HepG2 (cell line): ENCODE measurements at regions not wholly inside any gene's neighbourhood (a gene's known extent, or its start where the extent isn't known, plus 50 kb on each side); places are given as distances from the start of the nearest gene placed in this dataset.
A peak's percentile ranks its signal among the peaks of the same experiment; 100 is the strongest.

Source experiments
- ATAC-seq: fragments of 200-7000 bp; cut with Tn5 transposase; 3 replicates; pipeline ENCODE4 v1.9.1; 2020; ENCODE audit warnings: mild to moderate bottlenecking, moderate library complexity
- BruUV-seq: library from RNA; stranded (reverse); fragments of 400-500 nt; replicated peaks from 2 replicates; lab custom pipeline; 2021; lab: Mats Ljungman, UMichigan
- CTCF ChIA-PET: fragments of 300-600 bp; formaldehyde crosslinking; extraction: SDS; loops from one replicate; lab custom pipeline; 2021; ENCODE audit warnings: low total read pairs, inconsistent platforms, low intra/inter-chr PET ratio; lab: Yijun Ruan, JAX
- POLR2A ChIA-PET: fragments of 350-600 bp; sonication (Branson Sonifier 250); formaldehyde crosslinking; loops from one replicate; lab custom pipeline; 2020; ENCODE audit warnings: antibody characterized with exemption, inconsistent platforms; lab: Yijun Ruan, JAX
- DNase-seq: peaks from one replicate; pipeline ENCODE4 v3.0.0-alpha.2; 2015; ENCODE audit warnings: low spot score
- FAIRE-seq: peaks from 3 replicates; lab custom pipeline; 2011; peaks lifted over from hg19 to GRCh38; lab: Jason Lieb, UNC
- H2AFZ ChIP-seq: one replicate; pipeline ENCODE4 v1.6.1; 2011; ENCODE audit warnings: low read length, inconsistent platforms
- H3K27ac ChIP-seq: fragments of 300-600 bp; 3 replicates; pipeline ENCODE4 v1.8.0; 2011; ENCODE audit warnings: mixed run types, mild to moderate bottlenecking, mixed read lengths, low read length, inconsistent platforms; ENCODE audit not compliant: insufficient read depth; ENCODE audit errors: extremely low read length
- H3K27me3 ChIP-seq, 2 experiments: fragments of 200-600 bp in 1 of 2; 2 replicates in 1 of 2; 3 replicates in 1 of 2; pipeline versions ENCODE4 v1.6.0 to v1.8.0; 2011; ENCODE audit warnings: low read length in 2 of 2, mild to moderate bottlenecking in 2 of 2, moderate library complexity in 2 of 2, inconsistent platforms in 1 of 2; ENCODE audit not compliant: insufficient read depth in 2 of 2, control insufficient read depth in 1 of 2
- H3K36me3 ChIP-seq, 2 experiments: fragments of 200-600 bp in 1 of 2; replicated peaks in 1 of 2; 2 replicates in 1 of 2; 3 replicates in 1 of 2; pipeline versions ENCODE4 v1.5.1 to v1.8.0; 2011; ENCODE audit warnings: low read length in 2 of 2, inconsistent platforms in 1 of 2; ENCODE audit not compliant: insufficient read depth in 2 of 2, control insufficient read depth in 1 of 2
- H3K4me1 ChIP-seq: 2 replicates; pipeline ENCODE4 v1.5.1; 2012; ENCODE audit warnings: low read length, inconsistent platforms; ENCODE audit not compliant: insufficient read depth
- H3K4me2 ChIP-seq: 2 replicates; pipeline ENCODE4 v1.6.0; 2011; ENCODE audit warnings: low read depth, low read length, inconsistent platforms
- H3K4me3 ChIP-seq, 3 experiments: fragments of 200-600 bp in 1 of 3; sonication (generic), shearing (Covaris generic) in 1 of 3; replicated peaks in 1 of 3; 2 replicates each; pipeline ENCODE4 v1.5.1; 2011 to 2016; ENCODE audit warnings: low read length in 3 of 3, inconsistent platforms in 2 of 3, low read depth in 2 of 3, mild to moderate bottlenecking in 2 of 3, control low read depth in 1 of 3, mixed read lengths in 1 of 3; ENCODE audit not compliant: insufficient read depth in 1 of 3
- H3K79me2 ChIP-seq: one replicate; pipeline ENCODE4 v1.6.1; 2011; ENCODE audit warnings: low read length, inconsistent platforms; ENCODE audit not compliant: insufficient read depth
- H3K9ac ChIP-seq: 2 replicates; pipeline ENCODE4 v1.6.0; 2011; ENCODE audit warnings: mild to moderate bottlenecking, low read depth, low read length, inconsistent platforms; ENCODE audit not compliant: insufficient read depth
- H3K9me3 ChIP-seq: 2 replicates; pipeline ENCODE4 v1.5.1; 2012; ENCODE audit warnings: mild to moderate bottlenecking, low read length
- H4K20me1 ChIP-seq: 2 replicates; pipeline ENCODE4 v1.6.0; 2011; ENCODE audit warnings: inconsistent platforms, mild to moderate bottlenecking, low read length, moderate library complexity; ENCODE audit not compliant: insufficient read depth
- ARNT ChIP-seq: fragments of 450-650 bp; IDR thresholded peaks from 2 replicates; pipeline ENCODE4 v1.6.1; 2017
- CERS6 ChIP-seq: sonication (generic); formaldehyde crosslinking; IDR thresholded peaks from 2 replicates; pipeline ENCODE4 v1.5.0; 2020; ENCODE audit warnings: missing genetic modification reagents
- DR1 ChIP-seq: sonication (generic); formaldehyde crosslinking; IDR thresholded peaks from 2 replicates; pipeline ENCODE4 v1.8.0; 2021; ENCODE audit warnings: mild to moderate bottlenecking, missing genetic modification reagents, inconsistent platforms
- ESRRA ChIP-seq: sonication (generic); formaldehyde crosslinking; IDR thresholded peaks from 2 replicates; pipeline ENCODE4 v1.5.1; 2020; ENCODE audit warnings: mild to moderate bottlenecking, low read depth, missing genetic modification reagents
- ETV6 ChIP-seq: sonication (generic); formaldehyde crosslinking; conservative IDR thresholded peaks from 2 replicates; pipeline ENCODE4 v1.4.0; 2020; ENCODE audit warnings: missing genetic modification reagents
- GATA4 ChIP-seq: sonication (generic); IDR thresholded peaks from 2 replicates; pipeline ENCODE4 v1.6.1; 2016; ENCODE audit warnings: antibody characterized with exemption, low read depth, borderline replicate concordance
- KAT2B ChIP-seq: fragments of 150-350 bp; IDR thresholded peaks from 2 replicates; pipeline ENCODE4 v1.6.1; 2014; ENCODE audit warnings: low read depth, low read length, borderline replicate concordance
- MAFG ChIP-seq: sonication (generic); formaldehyde crosslinking; IDR thresholded peaks from 2 replicates; pipeline ENCODE4 v1.5.1; 2020; ENCODE audit warnings: mild to moderate bottlenecking, missing genetic modification reagents
- NR1H2 ChIP-seq: sonication (generic); formaldehyde crosslinking; IDR thresholded peaks from 2 replicates; pipeline ENCODE4 v1.8.1; 2022; ENCODE audit warnings: low read depth, missing genetic modification reagents, borderline replicate concordance
- PAWR ChIP-seq: sonication (generic); formaldehyde crosslinking; IDR thresholded peaks from 2 replicates; pipeline ENCODE4 v1.4.0; 2020; ENCODE audit warnings: missing genetic modification reagents, mild to moderate bottlenecking, borderline replicate concordance
- PHF21A ChIP-seq: sonication (generic); formaldehyde crosslinking; IDR thresholded peaks from 2 replicates; pipeline ENCODE4 v1.5.0; 2020; ENCODE audit warnings: mild to moderate bottlenecking, missing genetic modification reagents
- RARA ChIP-seq: IDR thresholded peaks from 2 replicates; pipeline ENCODE4 v1.6.1; 2016; ENCODE audit warnings: missing genetic modification reagents, missing compliant biosample characterization
- SRF ChIP-seq: IDR thresholded peaks from 2 replicates; pipeline ENCODE4 v1.6.1; 2011; ENCODE audit warnings: mild to moderate bottlenecking, low read depth, low read length, moderate library complexity
- ZFP36L1 ChIP-seq: sonication (generic); formaldehyde crosslinking; IDR thresholded peaks from 2 replicates; pipeline ENCODE4 v1.8.0; 2022; ENCODE audit warnings: mild to moderate bottlenecking, missing genetic modification reagents, moderate library complexity
- ZKSCAN1 ChIP-seq: fragments of 150-350 bp; IDR thresholded peaks from 2 replicates; pipeline ENCODE4 v1.6.1; 2014; ENCODE audit warnings: low read length
- ZNF256 ChIP-seq: sonication (generic); formaldehyde crosslinking; conservative IDR thresholded peaks from 2 replicates; pipeline ENCODE4 v1.4.0; 2020; ENCODE audit warnings: missing genetic modification reagents
- ZNF441 ChIP-seq: sonication (generic); formaldehyde crosslinking; IDR thresholded peaks from 2 replicates; pipeline ENCODE4 v1.7.0; 2021; ENCODE audit warnings: missing genetic modification reagents, borderline replicate concordance
- ZNF709 ChIP-seq: sonication (generic); formaldehyde crosslinking; IDR thresholded peaks from 2 replicates; pipeline ENCODE4 v1.5.0; 2020; ENCODE audit warnings: mild to moderate bottlenecking, missing genetic modification reagents
- WGBS: methylation state at CpG from one replicate; pipeline ENCODE4 v1.1.6; 2017; ENCODE audit warnings: low lambda C conversion rate; 5-methylcytosine and 5-hydroxymethylcytosine counted together
- in situ Hi-C: cut with HindIII; loops from 2 replicates; pipeline ENCODE4 v1.10.0; 2017; ENCODE audit warnings: low pct_unique_long_range_greater_than_20kb; ENCODE audit not compliant: extremely low pct_ligation_motif_present
- intact Hi-C: fragments of 100-400 bp; cut with micrococcal nuclease; formaldehyde crosslinking; loops from one replicate; pipeline ENCODE4 v1.10.0; 2022; ENCODE audit not compliant: unreplicated experiment

- H2AFZ ChIP-seq: no peak overlapping the region
- FAIRE-seq: no peak
- H3K36me3 ChIP-seq: no peaks in the 10 kb centered on the region
- BruUV-seq: no TSS peak
- H3K79me2 ChIP-seq: no peaks in the 10 kb centered on the region
- in situ Hi-C loops (no loop called here), intact Hi-C loops (no loop called here)
- peaks cover 29% of the 10 kb centered on the region for H3K4me1 ChIP-seq
- ATAC-seq: 0 out of 3 replicates have a peak, but pooled peaks have one; percentile 29
- no peaks in the 10 kb centered on the region for H4K20me1 ChIP-seq
- no peak overlapping the region for H3K4me3 ChIP-seq
- H3K9me3 ChIP-seq: no peaks in the 10 kb centered on the region
- H3K27me3 ChIP-seq: peaks cover 1 to 16% of the 10 kb centered on the region in 2 experiments; a peak in 3 of 5 replicates
- TF ChIP-seq NR1H2 (CRISPR knock-in tag) (no peak), ZNF709 (CRISPR knock-in tag) (no peak), GATA4 (no peak), ZNF441 (CRISPR knock-in tag) (peak; percentile 68), ESRRA (no peak), MAFG (CRISPR knock-in tag) (no peak)
- no peak for DNase-seq
- H3K27ac ChIP-seq: no peak overlapping the region
- ChIA-PET POLR2A (no interaction called here), CTCF (no interaction called here)
- H3K9ac ChIP-seq: no peak overlapping the region
- no peak overlapping the region for H3K4me2 ChIP-seq
- WGBS: 17% methylated on average over 1 of the region's 3 CpGs
Measured at GRCh38 chr18:49678440-49678839, 116.6 kb downstream of the LIPG start.

- no peaks in the 10 kb centered on the region for H3K79me2 ChIP-seq
- no peak for ATAC-seq
- H3K9ac ChIP-seq: no peak overlapping the region
- H4K20me1 ChIP-seq: no peaks in the 10 kb centered on the region
- 34% methylated on average over 10 of the region's 10 CpGs for WGBS
- H3K36me3 ChIP-seq: no peaks in the 10 kb centered on the region
- TF ChIP-seq RARA (no peak), PAWR (CRISPR knock-in tag) (no peak), DR1 (CRISPR knock-in tag) (no peak), ZFP36L1 (CRISPR knock-in tag) (no peak), PHF21A (CRISPR knock-in tag) (no peak), CERS6 (CRISPR knock-in tag) (no peak), ZKSCAN1 (no peak), SRF (no peak), KAT2B (no peak), ZNF256 (CRISPR knock-in tag) (no peak), ETV6 (no peak), ARNT (no peak)
- no peak for FAIRE-seq
- no peak overlapping the region for H2AFZ ChIP-seq
- no peak overlapping the region for H3K27ac ChIP-seq
- in situ Hi-C loops: no loop called here
- H3K9me3 ChIP-seq: no peaks in the 10 kb centered on the region
- intact Hi-C loops: no loop called here
- no TSS peak for BruUV-seq
- no peak overlapping the region for H3K4me2 ChIP-seq
- no peak for DNase-seq
- no peak overlapping the region for H3K4me3 ChIP-seq
- POLR2A ChIA-PET: no interaction called here
- H3K27me3 ChIP-seq: peaks cover 1 to 22% of the 10 kb centered on the region in 2 experiments; a peak in 3 of 5 replicates
- peaks cover 26% of the 10 kb centered on the region for H3K4me1 ChIP-seq
- CTCF ChIA-PET: no interaction called here
Measured at GRCh38 chr18:49677762-49678413, 116.0 kb downstream of the LIPG start.
